ENCODE measurements at regions not wholly inside any gene's neighbourhood (a gene's known extent, or its start where the extent isn't known, plus 50 kb on each side); places are given as distances from the start of the nearest gene placed in this dataset.
"Not testable (repeated sequence)": the region's sequence is repeated elsewhere in the genome, so short reads cannot be mapped to it uniquely, and the experiment has no call there.

GRCh38 chr12:11539156-11539555 lies 110.3 kb upstream of the ETV6 start:
- DNase-seq (ENCODE audit: low read depth): no peak

- DNase-seq (ENCODE audit: low read depth): no peak
These were observed 109.3 kb upstream of the ETV6 start for GRCh38 chr12:11540156-11540555.

GRCh38 chr12:11540615-11541310 lies 108.7 kb upstream of the ETV6 start:
- DNase-seq (ENCODE audit: low read depth): no peak

GRCh38 chr12:11542599-11542998 lies 106.9 kb upstream of the ETV6 start:
- no peak for DNase-seq (ENCODE audit: low read depth)

- no peak for DNase-seq (ENCODE audit: low read depth)
These were observed 105.9 kb upstream of the ETV6 start for GRCh38 chr12:11543457-11544158.

GRCh38 chr12:11545484-11546330 lies 103.8 kb upstream of the ETV6 start:
- DNase-seq (ENCODE audit: low read depth): peak; percentile 12

- DNase-seq (ENCODE audit: low read depth): not testable (repeated sequence)
These were observed 102.7 kb upstream of the ETV6 start for GRCh38 chr12:11546582-11547270.

GRCh38 chr12:11547271-11547646 lies 102.2 kb upstream of the ETV6 start:
- DNase-seq (ENCODE audit: low read depth): not testable (repeated sequence)

GRCh38 chr12:11549119-11549518 lies 100.4 kb upstream of the ETV6 start:
- no peak for DNase-seq (ENCODE audit: low read depth)

GRCh38 chr12:11553871-11554533 lies 95.5 kb upstream of the ETV6 start:
- peak; percentile 56 for DNase-seq (ENCODE audit: low read depth)

- no peak for DNase-seq (ENCODE audit: low read depth)
These were observed 94.3 kb upstream of the ETV6 start for GRCh38 chr12:11555195-11555594.

GRCh38 chr12:11555743-11556625 lies 93.5 kb upstream of the ETV6 start:
- DNase-seq (ENCODE audit: low read depth): no peak

- DNase-seq (ENCODE audit: low read depth): no peak
These were observed 92.8 kb upstream of the ETV6 start for GRCh38 chr12:11556682-11557081.

GRCh38 chr12:11559626-11560340 lies 89.7 kb upstream of the ETV6 start:
- DNase-seq (ENCODE audit: low read depth): no peak

- DNase-seq (ENCODE audit: low read depth): no peak
These were observed 88.1 kb upstream of the ETV6 start for GRCh38 chr12:11561411-11561810.

GRCh38 chr12:11563785-11564739 lies 85.4 kb upstream of the ETV6 start:
- no peak for DNase-seq (ENCODE audit: low read depth)

GRCh38 chr12:11564984-11565651 lies 84.4 kb upstream of the ETV6 start:
- DNase-seq (ENCODE audit: low read depth): no peak

GRCh38 chr12:11565752-11566151 lies 83.7 kb upstream of the ETV6 start:
- no peak for DNase-seq (ENCODE audit: low read depth)

All from iris pigment epithelial cell (primary cell).